Ovary (tissue), 3 donors: ENCODE measurements at regions not wholly inside any gene's neighbourhood (a gene's known extent, or its start where the extent isn't known, plus 50 kb on each side); places are given as distances from the start of the nearest gene placed in this dataset.
"Not testable (repeated sequence)": the region's sequence is repeated elsewhere in the genome, so short reads cannot be mapped to it uniquely, and the experiment has no call there.

ENCODE experiments used
- CTCF ChIP-seq, 3 donors: fragments of 450-650 bp in 2 of 3; fragments of 200-600 bp in 1 of 3; IDR thresholded peaks; one replicate each; pipeline versions ENCODE4 v1.5.1 to v1.8.0; 2016 to 2022; ENCODE audit warnings: antibody characterized with exemption in 3 of 3, mild to moderate bottlenecking in 1 of 3
- EP300 ChIP-seq: sonication (generic); formaldehyde crosslinking; IDR thresholded peaks from one replicate; pipeline ENCODE4 v1.6.1; 2017; ENCODE audit warnings: antibody characterized with exemption
- POLR2A ChIP-seq: fragments of 450-650 bp; IDR thresholded peaks from one replicate; pipeline ENCODE4 v1.6.1; 2017; ENCODE audit warnings: antibody characterized with exemption, mild to moderate bottlenecking, moderate library complexity
- donor health status: DM: no; HTN: no; CAD: no.

GRCh38 chr1:161433191-161433590 lies 65.5 kb upstream of the CFAP126 start:
- TF ChIP-seq POLR2A; CTCF (IDR thresholded peaks at IDR 0.05); EP300: not testable (repeated sequence)
